Astrocyte of the spinal cord (primary cell): ENCODE measurements at regions not wholly inside any gene's neighbourhood (a gene's known extent, or its start where the extent isn't known, plus 50 kb on each side); places are given as distances from the start of the nearest gene placed in this dataset.
"Not testable (repeated sequence)": the region's sequence is repeated elsewhere in the genome, so short reads cannot be mapped to it uniquely, and the experiment has no call there.

ENCODE experiments used
- DNase-seq: peaks from one replicate; pipeline ENCODE4 v3.0.0; 2011; ENCODE audit warnings: low read depth, low spot score
- H3K4me3 ChIP-seq: 2 replicates; pipeline ENCODE4 v1.5.1; 2011; ENCODE audit warnings: low read depth, mild to moderate bottlenecking, low read length, moderate library complexity
- in situ Hi-C: cut with HindIII; loops from 2 replicates; pipeline ENCODE4 v1.10.0; 2017; ENCODE audit warnings: low sequenced_read_pairs
- TF ChIP-seq, protein P1 (sequence below): IDR thresholded peaks from 2 replicates; pipeline ENCODE4 v1.5.1; 2012; ENCODE audit warnings: low read depth, mild to moderate bottlenecking, low read length, inconsistent platforms

DNA sequence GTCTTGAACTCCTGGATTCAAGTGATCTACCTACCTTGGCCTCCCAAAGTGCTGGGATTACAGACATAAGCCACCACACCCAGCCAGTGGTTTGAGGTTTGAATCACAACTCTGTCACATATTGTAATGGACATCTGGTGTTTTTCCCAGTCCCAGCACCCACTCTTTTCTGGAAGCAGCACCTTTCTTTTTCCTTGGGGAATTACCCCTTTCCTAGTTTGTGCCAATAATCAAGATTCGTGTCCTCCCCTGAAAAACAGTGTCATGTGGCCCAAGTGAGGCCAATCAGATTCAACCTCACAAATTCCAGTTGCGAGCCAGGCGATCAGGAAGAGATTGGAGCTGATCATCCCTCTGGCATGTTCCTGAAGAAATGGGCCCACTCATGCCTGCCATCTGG, 71.7 kb upstream of the SGK1 start:
- DNase-seq: no peak
- no peak overlapping the region for H3K4me3 ChIP-seq
- TF ChIP-seq, protein P1, sequence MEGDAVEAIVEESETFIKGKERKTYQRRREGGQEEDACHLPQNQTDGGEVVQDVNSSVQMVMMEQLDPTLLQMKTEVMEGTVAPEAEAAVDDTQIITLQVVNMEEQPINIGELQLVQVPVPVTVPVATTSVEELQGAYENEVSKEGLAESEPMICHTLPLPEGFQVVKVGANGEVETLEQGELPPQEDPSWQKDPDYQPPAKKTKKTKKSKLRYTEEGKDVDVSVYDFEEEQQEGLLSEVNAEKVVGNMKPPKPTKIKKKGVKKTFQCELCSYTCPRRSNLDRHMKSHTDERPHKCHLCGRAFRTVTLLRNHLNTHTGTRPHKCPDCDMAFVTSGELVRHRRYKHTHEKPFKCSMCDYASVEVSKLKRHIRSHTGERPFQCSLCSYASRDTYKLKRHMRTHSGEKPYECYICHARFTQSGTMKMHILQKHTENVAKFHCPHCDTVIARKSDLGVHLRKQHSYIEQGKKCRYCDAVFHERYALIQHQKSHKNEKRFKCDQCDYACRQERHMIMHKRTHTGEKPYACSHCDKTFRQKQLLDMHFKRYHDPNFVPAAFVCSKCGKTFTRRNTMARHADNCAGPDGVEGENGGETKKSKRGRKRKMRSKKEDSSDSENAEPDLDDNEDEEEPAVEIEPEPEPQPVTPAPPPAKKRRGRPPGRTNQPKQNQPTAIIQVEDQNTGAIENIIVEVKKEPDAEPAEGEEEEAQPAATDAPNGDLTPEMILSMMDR: no peak
- in situ Hi-C loops: no loop called here

GRCh38 chr6:134389129-134389528, 71.2 kb upstream of the SGK1 start:
- in situ Hi-C loops: no loop called here
- no peak overlapping the region for H3K4me3 ChIP-seq
- TF ChIP-seq, protein P1: no peak
- DNase-seq: no peak

GRCh38 chr6:134386482-134386881, 68.6 kb upstream of the SGK1 start:
- in situ Hi-C loops, DNase-seq, H3K4me3 ChIP-seq: not testable (repeated sequence)

GRCh38 chr6:134381959-134382358, 64.0 kb upstream of the SGK1 start:
- in situ Hi-C loops: no loop called here
- TF ChIP-seq, protein P1: no peak
- no peak for DNase-seq
- H3K4me3 ChIP-seq: no peak overlapping the region

DNA sequence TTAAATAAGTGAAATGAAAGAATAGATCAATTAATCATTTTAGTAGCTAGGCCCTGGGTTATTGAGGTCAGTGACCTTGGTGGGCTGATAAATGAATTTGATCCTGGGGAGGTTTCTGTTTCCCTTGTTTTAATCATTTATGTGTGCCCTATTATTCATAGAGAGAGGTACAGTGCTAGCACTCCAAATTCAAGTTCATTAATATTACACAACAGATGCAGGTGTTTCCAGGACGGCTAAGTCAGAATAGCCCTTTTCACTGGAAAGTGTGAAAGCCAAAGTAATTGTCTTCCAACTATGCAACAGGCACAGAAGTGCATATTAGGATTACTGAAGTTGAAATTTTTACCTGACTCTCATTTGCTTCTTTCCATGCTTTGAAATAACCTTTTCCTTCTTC, 61.7 kb upstream of the SGK1 start:
- TF ChIP-seq, protein P1: no peak
- no peak overlapping the region for H3K4me3 ChIP-seq
- in situ Hi-C loops: no loop called here
- DNase-seq: no peak

DNA sequence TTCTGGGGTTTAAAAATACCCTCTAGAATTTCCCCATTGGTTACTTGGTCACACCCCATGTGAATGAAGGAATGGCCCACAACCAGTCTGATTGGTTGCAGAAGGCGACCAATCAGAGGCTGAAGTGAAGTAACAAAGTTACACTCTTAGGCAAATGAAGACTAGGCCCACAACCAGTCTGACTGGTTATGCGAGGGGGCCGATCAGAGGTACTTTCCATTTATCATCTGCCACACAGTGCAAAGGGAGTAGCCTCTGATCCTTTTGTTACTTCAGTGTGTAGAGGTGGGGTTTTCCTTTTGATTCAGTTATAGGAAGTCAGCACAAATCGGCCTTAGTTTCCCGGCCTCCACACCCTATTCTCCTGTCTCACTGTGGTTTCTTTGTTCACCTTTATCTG, 61.2 kb upstream of the SGK1 start:
- DNase-seq: no peak
- H3K4me3 ChIP-seq: no peak overlapping the region
- TF ChIP-seq, protein P1: no peak
- in situ Hi-C loops: no loop called here

DNA sequence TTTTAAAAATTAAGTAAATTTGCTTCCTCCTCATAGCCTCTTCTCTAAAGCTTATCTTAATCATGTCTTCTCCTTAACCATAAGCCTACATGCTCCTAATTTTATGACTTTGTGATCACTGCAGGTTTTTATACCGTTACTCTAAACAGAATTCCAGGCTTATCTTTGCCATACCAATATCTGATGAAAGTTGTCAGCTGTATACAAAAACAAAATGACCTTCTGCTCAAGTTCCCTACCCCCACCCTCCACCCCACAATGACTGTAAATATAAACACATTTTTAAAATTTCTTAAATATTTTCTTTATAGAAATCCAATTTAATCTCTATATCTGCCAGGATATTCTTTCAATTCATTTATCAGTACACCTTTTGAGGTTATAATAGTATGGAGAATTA, 60.5 kb upstream of the SGK1 start:
- TF ChIP-seq, protein P1: no peak
- H3K4me3 ChIP-seq: no peak overlapping the region
- in situ Hi-C loops: no loop called here
- DNase-seq: no peak
